ENCODE measurements at regions not wholly inside any gene's neighbourhood (a gene's known extent, or its start where the extent isn't known, plus 50 kb on each side); places are given as distances from the start of the nearest gene placed in this dataset.

DNA sequence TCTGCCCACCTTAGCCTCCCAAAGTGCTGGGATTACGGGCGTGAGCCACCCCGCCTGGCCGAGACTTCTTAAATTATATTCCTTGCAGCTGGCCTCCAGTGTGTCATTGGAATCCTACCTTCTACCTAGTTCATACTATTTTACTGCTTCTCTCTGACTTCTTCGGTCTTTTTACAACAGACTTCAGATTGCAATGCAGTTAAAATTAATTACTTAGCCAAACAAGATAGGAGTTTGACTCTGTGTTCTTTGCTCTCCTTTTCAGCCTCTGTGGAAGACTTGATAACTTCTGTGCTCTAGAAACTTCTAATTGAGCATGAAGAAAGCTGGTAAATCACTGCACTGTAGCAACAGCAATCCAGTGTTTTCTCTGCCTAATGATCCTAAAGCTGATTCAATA, 199.5 kb downstream of the GASK1B start:
- no peak overlapping the region for H3K27ac ChIP-seq
- no peak for TF ChIP-seq CTCF (conservative IDR thresholded peaks at IDR 0.05)
- TF ChIP-seq ZFX (IDR thresholded peaks at IDR 0.05): no peak

DNA sequence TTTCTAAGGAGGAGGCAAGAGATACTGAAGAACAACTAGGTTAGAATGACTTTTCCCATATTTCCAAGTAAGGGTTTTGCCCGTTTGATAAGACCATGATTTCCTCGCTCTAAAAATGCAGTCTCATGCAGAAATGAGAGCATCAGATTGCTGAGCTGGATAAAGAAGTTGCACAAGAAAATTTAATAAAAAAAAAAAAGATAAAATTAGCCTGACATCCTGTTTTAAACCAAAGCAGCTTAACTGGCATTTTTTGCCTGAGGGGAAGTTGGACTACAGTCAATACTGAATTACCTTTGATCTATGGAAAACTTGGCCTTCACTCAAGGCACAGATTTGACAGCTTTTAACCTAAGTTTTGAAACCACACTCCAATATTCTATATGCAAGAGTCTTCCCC, 208.4 kb downstream of the GASK1B start:
- no peak for TF ChIP-seq CTCF (conservative IDR thresholded peaks at IDR 0.05)
- no peak for TF ChIP-seq ZFX (IDR thresholded peaks at IDR 0.05)
- no peak overlapping the region for H3K27ac ChIP-seq

GRCh38 chr4:157961229-157961990, 211.4 kb downstream of the GASK1B start:
- no peak overlapping the region for H3K27ac ChIP-seq
- no peak for TF ChIP-seq ZFX (IDR thresholded peaks at IDR 0.05)
- no peak for TF ChIP-seq CTCF (conservative IDR thresholded peaks at IDR 0.05)

DNA sequence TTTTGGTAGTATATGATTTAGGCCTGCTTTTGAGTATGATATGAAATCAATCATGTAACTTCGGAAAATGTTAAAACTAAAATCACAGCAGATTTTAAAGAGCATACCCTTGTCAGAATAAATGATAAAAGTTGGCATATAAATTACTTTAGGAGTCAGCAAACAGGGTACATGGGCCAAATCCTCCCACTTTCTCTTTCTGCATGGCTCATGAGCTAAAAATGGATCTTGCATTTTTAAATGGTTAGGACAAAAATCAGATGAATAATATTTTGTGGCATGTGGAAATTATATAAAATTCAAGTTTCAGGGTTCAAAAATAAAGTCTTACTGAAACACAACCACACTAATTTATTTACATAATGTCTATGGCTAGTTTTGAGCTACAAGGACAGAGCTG, 214.9 kb downstream of the GASK1B start:
- H3K27ac ChIP-seq: no peak overlapping the region

DNA sequence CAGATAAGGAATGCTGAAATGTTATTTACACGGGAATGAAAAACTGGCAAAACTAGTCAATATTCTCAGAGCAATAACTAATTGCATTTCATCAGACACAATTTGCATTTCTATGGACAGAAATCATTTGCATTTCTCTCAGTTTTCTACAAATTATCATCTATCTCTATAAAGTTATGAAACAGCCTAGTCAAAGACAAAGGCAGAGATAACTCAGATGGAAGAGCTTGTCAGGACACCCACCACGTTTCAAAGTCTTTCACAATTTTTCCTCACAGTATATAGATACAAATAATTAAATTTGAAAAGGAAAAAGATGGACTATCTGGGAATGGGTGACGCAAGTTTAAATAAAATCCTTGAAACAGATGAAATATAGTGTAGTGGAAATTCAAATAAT, 230.8 kb downstream of the GASK1B start:
- TF ChIP-seq ZFX (IDR thresholded peaks at IDR 0.05): no peak
- no peak for TF ChIP-seq CTCF (conservative IDR thresholded peaks at IDR 0.05)

More for the DNA sequence above, 214.9 kb downstream of the GASK1B start:
- no peak for TF ChIP-seq CTCF (conservative IDR thresholded peaks at IDR 0.05)
- no peak for TF ChIP-seq ZFX (IDR thresholded peaks at IDR 0.05)

GRCh38 chr4:157934151-157934550, 238.7 kb downstream of the GASK1B start:
- no peak for TF ChIP-seq CTCF (conservative IDR thresholded peaks at IDR 0.05)
- no peak for TF ChIP-seq ZFX (IDR thresholded peaks at IDR 0.05)
- H3K27ac ChIP-seq: no peak overlapping the region

More for the DNA sequence above, 230.8 kb downstream of the GASK1B start:
- no peak overlapping the region for H3K27ac ChIP-seq

GRCh38 chr4:157932936-157933335, 239.9 kb downstream of the GASK1B start:
- no peak for TF ChIP-seq CTCF (conservative IDR thresholded peaks at IDR 0.05)
- TF ChIP-seq ZFX (IDR thresholded peaks at IDR 0.05): no peak
- no peak overlapping the region for H3K27ac ChIP-seq

Measured in C4-2B (cell line).